ENCODE measurements at regions not wholly inside any gene's neighbourhood (a gene's known extent, or its start where the extent isn't known, plus 50 kb on each side); places are given as distances from the start of the nearest gene placed in this dataset.

- Mint-ChIP-seq H3K4me3 (no peak overlapping the region), H3K27me3 (ENCODE audit: insufficient read depth) (no peaks in the 10 kb centered on the region), H3K9me3 (no peaks in the 10 kb centered on the region), H3K4me1 (no peaks in the 10 kb centered on the region), H3K27ac (no peak overlapping the region), H3K36me3 (ENCODE audit: low read depth) (no peaks in the 10 kb centered on the region)
- Histone ChIP-seq H3K27ac (ENCODE audit: low read depth, low read length) (no peak overlapping the region), H3K36me3 (ENCODE audit: control insufficient read depth, insufficient read depth, low read length) (no peaks in the 10 kb centered on the region), H3K4me1 (ENCODE audit: control insufficient read depth, insufficient read depth, low read length) (no peaks in the 10 kb centered on the region), H3K9me3 (ENCODE audit: control insufficient read depth, low read length) (no peaks in the 10 kb centered on the region), H3K27me3 (ENCODE audit: control insufficient read depth, insufficient read depth, low read length, poor library complexity, severe bottlenecking) (no peaks in the 10 kb centered on the region), H3K4me3 (ENCODE audit: low read length) (no peak overlapping the region), H3K9ac (ENCODE audit: extremely low read depth, low read length, poor library complexity, severe bottlenecking) (no peak overlapping the region)
- WGBS, 2 experiments (ENCODE audit: insufficient coverage in 1 of 2, insufficient read length in 1 of 2), result 83 to 93% methylated on average over 2 of the region's 2 CpGs
- DNase-seq, result no peak
- no peak for TF ChIP-seq CTCF (conservative IDR thresholded peaks at IDR 0.05)
These were observed 307.7 kb upstream of the KIRREL3 start for GRCh38 chr11:127308291-127308690.

GRCh38 chr11:127307700-127308099, 307.1 kb upstream of the KIRREL3 start:
- no peak overlapping the region for H3K4me3 ChIP-seq (ENCODE audit: low read length)
- H3K9me3 ChIP-seq (ENCODE audit: control insufficient read depth, low read length), result no peaks in the 10 kb centered on the region
- H3K36me3 ChIP-seq (ENCODE audit: control insufficient read depth, insufficient read depth, low read length), result no peaks in the 10 kb centered on the region
- no peak for TF ChIP-seq CTCF (conservative IDR thresholded peaks at IDR 0.05)
- H3K4me1 ChIP-seq (ENCODE audit: control insufficient read depth, insufficient read depth, low read length), result no peaks in the 10 kb centered on the region
- Mint-ChIP-seq H3K36me3 (ENCODE audit: low read depth) (no peaks in the 10 kb centered on the region), H3K4me3 (no peak overlapping the region), H3K27me3 (ENCODE audit: insufficient read depth) (no peaks in the 10 kb centered on the region), H3K9me3 (no peaks in the 10 kb centered on the region), H3K27ac (no peak overlapping the region), H3K4me1 (no peaks in the 10 kb centered on the region)
- no peak overlapping the region for H3K27ac ChIP-seq (ENCODE audit: low read depth, low read length)
- no peak overlapping the region for H3K9ac ChIP-seq (ENCODE audit: extremely low read depth, low read length, poor library complexity, severe bottlenecking)
- no peak for DNase-seq
- WGBS, 2 experiments (ENCODE audit: insufficient coverage in 1 of 2, insufficient read length in 1 of 2), result 94 to 96% methylated on average over 3 to 5 of the region's 5 CpGs
- no peaks in the 10 kb centered on the region for H3K27me3 ChIP-seq (ENCODE audit: control insufficient read depth, insufficient read depth, low read length, poor library complexity, severe bottlenecking)

GRCh38 chr11:127304634-127305033, 304.1 kb upstream of the KIRREL3 start:
- TF ChIP-seq CTCF (conservative IDR thresholded peaks at IDR 0.05), result no peak
- H3K27ac ChIP-seq (ENCODE audit: low read depth, low read length), result no peak overlapping the region
- WGBS, 2 experiments (ENCODE audit: insufficient coverage in 1 of 2, insufficient read length in 1 of 2), result 87 to 91% methylated on average over 2 of the region's 3 CpGs
- H3K4me1 ChIP-seq (ENCODE audit: control insufficient read depth, insufficient read depth, low read length), result no peaks in the 10 kb centered on the region
- no peak overlapping the region for H3K9ac ChIP-seq (ENCODE audit: extremely low read depth, low read length, poor library complexity, severe bottlenecking)
- Mint-ChIP-seq H3K9me3 (no peaks in the 10 kb centered on the region), H3K4me1 (no peaks in the 10 kb centered on the region), H3K36me3 (ENCODE audit: low read depth) (no peaks in the 10 kb centered on the region), H3K4me3 (no peak overlapping the region), H3K27ac (no peak overlapping the region), H3K27me3 (ENCODE audit: insufficient read depth) (no peaks in the 10 kb centered on the region)
- H3K9me3 ChIP-seq (ENCODE audit: control insufficient read depth, low read length), result no peaks in the 10 kb centered on the region
- no peaks in the 10 kb centered on the region for H3K27me3 ChIP-seq (ENCODE audit: control insufficient read depth, insufficient read depth, low read length, poor library complexity, severe bottlenecking)
- H3K36me3 ChIP-seq (ENCODE audit: control insufficient read depth, insufficient read depth, low read length), result no peaks in the 10 kb centered on the region
- H3K4me3 ChIP-seq (ENCODE audit: low read length), result no peak overlapping the region
- DNase-seq, result no peak
